HG03575 (cell line): ENCODE measurements at regions not wholly inside any gene's neighbourhood (a gene's known extent, or its start where the extent isn't known, plus 50 kb on each side); places are given as distances from the start of the nearest gene placed in this dataset.

Experiments
- ATAC-seq: cut with Tn5 transposase; IDR thresholded peaks from one replicate; pipeline ENCODE4 v1.9.1; 2021; ENCODE audit not compliant: unreplicated experiment, insufficient number of reproducible peaks, low FRiP score; ENCODE audit errors: extremely low read depth

- no peak for ATAC-seq
These were observed 171.1 kb upstream of the NAV2 start for GRCh38 chr11:19541521-19542049.

- ATAC-seq: no peak
These were observed 172.8 kb upstream of the NAV2 start for GRCh38 chr11:19539861-19540260.

GRCh38 chr11:19537803-19538453 lies 174.7 kb upstream of the NAV2 start:
- ATAC-seq: no peak

GRCh38 chr11:19536131-19536530 lies 176.5 kb upstream of the NAV2 start:
- no peak for ATAC-seq

GRCh38 chr11:19530505-19530904 lies 182.1 kb upstream of the NAV2 start:
- no peak for ATAC-seq

- ATAC-seq: no peak
These were observed 186.5 kb upstream of the NAV2 start for GRCh38 chr11:19526119-19526518.

GRCh38 chr11:19525714-19526113 lies 186.9 kb upstream of the NAV2 start:
- no peak for ATAC-seq

- no peak for ATAC-seq
These were observed 187.4 kb upstream of the NAV2 start for GRCh38 chr11:19525276-19525675.

GRCh38 chr11:19524171-19524671 lies 188.4 kb upstream of the NAV2 start:
- no peak for ATAC-seq

GRCh38 chr11:19520681-19521080 lies 192.0 kb upstream of the NAV2 start:
- no peak for ATAC-seq

GRCh38 chr11:19519912-19520641 lies 192.6 kb upstream of the NAV2 start:
- no peak for ATAC-seq

- ATAC-seq: no peak
These were observed 193.3 kb upstream of the NAV2 start for GRCh38 chr11:19519353-19519752.

- no peak for ATAC-seq
These were observed 199.4 kb upstream of the NAV2 start for GRCh38 chr11:19513253-19513652.

GRCh38 chr11:19512618-19513017 lies 200.0 kb upstream of the NAV2 start:
- ATAC-seq: no peak

GRCh38 chr11:19511413-19512183 lies 201.0 kb upstream of the NAV2 start:
- ATAC-seq: no peak

- no peak for ATAC-seq
These were observed 201.6 kb upstream of the NAV2 start for GRCh38 chr11:19511066-19511412.

GRCh38 chr11:19510468-19510867 lies 202.2 kb upstream of the NAV2 start:
- no peak for ATAC-seq

GRCh38 chr11:19509215-19509614 lies 203.4 kb upstream of the NAV2 start:
- no peak for ATAC-seq

- ATAC-seq: no peak
These were observed 204.5 kb upstream of the NAV2 start for GRCh38 chr11:19508165-19508564.
